Pons (tissue), 1 donor: ENCODE measurements at regions not wholly inside any gene's neighbourhood (a gene's known extent, or its start where the extent isn't known, plus 50 kb on each side); places are given as distances from the start of the nearest gene placed in this dataset.

Experiments used
- DNase-seq: peaks from one replicate; pipeline ENCODE4 v3.0.0-alpha.2; 2016; ENCODE audit warnings: low spot score

DNA sequence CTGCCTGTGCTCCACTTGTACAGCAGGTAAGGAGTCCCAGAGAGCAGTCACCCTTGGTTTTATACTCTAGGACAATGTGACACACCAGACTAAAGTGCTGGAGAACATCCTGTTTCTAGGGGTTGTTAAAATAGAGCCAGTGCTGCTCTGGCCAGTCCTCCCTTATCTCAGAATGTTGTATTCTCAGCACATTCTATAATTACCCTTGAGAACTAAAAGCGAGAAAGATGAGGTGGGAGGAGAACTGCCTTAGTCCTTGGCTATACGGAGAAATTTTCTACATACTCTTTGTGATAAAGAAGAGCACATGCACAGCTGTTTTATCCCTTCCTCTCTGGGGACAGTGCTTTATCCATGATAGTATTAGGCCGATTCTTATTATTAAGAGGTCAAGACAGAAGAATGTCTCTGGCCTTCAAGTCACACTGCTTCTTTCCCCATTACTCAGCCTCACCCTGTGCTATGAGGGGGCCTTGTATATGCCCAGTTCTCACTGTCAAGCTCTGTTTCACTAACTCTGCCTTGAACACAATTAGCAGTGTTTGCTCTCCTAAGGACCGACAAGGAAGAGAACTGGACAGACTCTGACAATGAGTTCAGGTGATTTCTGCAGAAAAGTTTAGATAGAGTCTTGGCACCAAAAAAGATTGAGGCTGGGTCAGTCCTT, 385.8 kb downstream of the TRIB2 start:
- DNase-seq: no peak

DNA sequence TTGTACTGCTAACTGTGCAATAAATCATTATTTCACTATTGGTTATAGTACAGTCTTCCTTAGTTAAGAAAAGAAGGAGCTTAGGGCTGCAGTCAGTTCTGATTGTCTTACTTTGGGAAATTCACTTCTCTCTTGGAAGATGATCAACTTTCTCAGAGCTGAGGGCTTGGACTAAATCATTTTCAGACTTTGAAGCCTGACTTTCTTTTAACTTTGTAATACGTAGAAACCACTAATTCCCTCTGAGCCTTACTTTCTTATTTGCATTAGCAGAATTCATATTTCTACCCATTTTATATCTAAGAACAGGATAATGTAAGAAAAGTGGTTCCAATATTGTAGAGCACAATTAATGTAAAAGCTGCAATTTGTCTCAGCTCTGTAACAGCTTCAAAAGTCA, 386.4 kb downstream of the TRIB2 start:
- DNase-seq: no peak

GRCh38 chr2:13103778-13104493, 387.2 kb downstream of the TRIB2 start:
- DNase-seq: no peak

GRCh38 chr2:13104723-13105122, 388.0 kb downstream of the TRIB2 start:
- no peak for DNase-seq

- no peak for DNase-seq
These were observed 389.6 kb downstream of the TRIB2 start for GRCh38 chr2:13106302-13106701.

GRCh38 chr2:13109516-13109915, 392.8 kb downstream of the TRIB2 start:
- no peak for DNase-seq

GRCh38 chr2:13110825-13111224, 394.1 kb downstream of the TRIB2 start:
- DNase-seq: no peak

DNA sequence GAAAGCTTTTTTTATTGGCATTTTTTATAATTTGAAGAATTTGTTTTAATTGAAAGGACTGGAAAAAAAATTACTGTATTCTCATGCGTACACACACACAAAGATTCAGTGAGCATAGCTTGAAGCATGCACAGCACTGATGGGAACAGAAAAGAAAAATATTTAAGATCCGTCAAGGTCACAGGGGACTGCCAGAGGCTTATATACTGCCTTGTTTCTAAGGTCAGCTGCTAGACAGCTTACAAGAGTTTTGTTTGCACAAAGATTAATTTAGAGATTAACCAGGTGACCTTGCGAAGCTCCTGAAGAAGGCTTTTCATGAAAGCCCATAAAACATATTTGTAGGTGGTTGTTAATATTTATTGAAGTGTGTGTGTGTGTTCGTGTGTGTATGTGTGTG, 396.3 kb downstream of the TRIB2 start:
- DNase-seq: no peak

DNA sequence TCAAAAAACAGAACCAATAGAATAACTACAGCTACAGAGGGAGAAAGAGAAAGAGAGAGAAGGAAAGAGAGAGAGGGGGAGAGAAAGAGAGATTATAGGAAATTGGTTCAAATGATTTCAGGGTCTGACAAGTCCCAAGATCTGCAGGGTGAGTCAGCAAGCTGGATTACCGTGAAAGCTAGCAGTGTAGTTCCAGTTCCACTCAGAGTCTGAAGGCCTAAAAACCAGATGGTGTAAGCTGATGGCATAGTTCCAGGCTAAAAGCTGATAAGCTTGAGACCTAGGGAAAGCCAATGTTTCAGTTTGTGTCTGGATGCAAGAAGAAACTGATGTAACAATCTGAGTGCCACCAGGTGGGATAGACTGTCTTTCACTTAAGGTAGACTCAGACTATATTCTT, 397.7 kb downstream of the TRIB2 start:
- DNase-seq: no peak

DNA sequence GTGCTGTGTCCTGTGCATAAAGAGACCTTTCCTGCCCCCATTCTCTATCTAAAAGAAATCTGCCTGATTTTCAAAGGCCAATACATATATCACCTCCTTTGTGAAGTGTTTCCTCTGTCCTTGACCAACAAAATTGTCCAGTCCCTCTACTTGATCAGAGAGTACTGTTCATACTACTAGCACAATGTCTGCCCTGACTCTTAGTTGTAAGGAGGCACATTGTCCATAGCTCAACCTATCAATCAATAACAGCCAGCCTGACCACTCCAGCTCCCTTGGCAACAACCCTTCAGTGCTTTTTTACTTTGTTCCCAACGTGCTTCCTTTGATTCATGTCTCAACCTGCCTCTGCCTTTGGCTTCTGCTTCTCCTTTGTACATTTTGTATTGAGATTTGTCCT, 398.9 kb downstream of the TRIB2 start:
- no peak for DNase-seq

DNA sequence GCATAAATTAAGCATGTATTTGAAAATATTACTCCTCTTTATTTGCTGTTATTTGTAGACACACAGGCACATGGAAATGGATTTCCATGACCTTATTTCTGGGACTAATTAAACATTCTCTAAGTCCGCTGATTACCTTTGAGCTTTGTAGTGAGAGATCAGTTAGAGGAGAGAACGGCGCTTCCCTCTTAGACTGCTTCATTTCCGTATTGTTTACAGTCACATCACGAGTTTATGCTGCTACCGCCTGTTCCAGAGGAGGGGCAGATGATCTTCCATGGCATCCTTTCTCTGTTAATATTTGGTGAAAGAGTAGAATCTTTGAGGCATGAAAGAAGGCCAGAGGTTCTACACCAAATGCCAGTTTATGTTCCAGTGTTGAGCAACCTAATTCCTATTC, 404.4 kb downstream of the TRIB2 start:
- no peak for DNase-seq

- DNase-seq: no peak
These were observed 411.4 kb downstream of the TRIB2 start for GRCh38 chr2:13128139-13128538.

DNA sequence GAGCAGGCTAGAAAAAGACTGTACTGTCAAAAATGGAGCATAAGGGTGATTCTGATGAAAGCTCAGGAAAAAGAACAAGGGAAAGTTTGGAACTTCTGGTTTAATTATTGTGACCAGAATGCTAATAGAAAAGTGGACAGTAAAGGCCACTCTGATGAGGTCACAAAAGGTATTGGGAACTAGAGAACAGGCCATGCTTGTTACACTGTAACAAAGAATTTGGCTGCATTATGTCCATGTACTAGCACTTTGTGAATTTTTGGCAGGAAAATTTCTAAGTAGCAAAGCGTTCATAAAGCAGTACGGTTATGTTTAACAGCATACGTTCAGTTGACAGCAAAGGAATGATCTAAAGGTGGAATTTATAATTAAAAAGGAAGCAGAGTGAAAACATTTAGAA, 418.6 kb downstream of the TRIB2 start:
- DNase-seq: no peak

GRCh38 chr2:13135856-13136255, 419.1 kb downstream of the TRIB2 start:
- no peak for DNase-seq

GRCh38 chr2:13137679-13138078, 420.9 kb downstream of the TRIB2 start:
- no peak for DNase-seq

GRCh38 chr2:13141315-13141714, 424.6 kb downstream of the TRIB2 start:
- DNase-seq: no peak

DNA sequence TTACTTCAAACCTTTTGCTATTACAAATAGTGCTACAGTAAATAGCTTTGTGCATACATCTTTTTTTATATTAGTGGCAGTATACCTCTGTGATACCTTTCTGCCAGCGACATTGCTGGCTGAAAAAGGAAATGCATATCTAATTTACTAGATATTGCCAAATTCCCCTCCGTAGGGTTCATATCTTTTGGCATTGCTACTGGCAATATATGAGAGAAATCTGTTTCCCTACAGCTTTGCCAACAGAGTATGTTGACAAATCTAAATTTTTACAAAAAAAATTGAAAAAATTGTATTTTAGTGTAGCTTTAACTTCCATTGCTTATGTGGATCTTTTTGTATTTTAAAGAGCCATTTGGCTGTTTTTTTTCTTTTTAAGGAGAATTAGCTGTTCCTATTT, 426.7 kb downstream of the TRIB2 start:
- no peak for DNase-seq

- no peak for DNase-seq
These were observed 440.2 kb downstream of the TRIB2 start for GRCh38 chr2:13156916-13157315.

DNA sequence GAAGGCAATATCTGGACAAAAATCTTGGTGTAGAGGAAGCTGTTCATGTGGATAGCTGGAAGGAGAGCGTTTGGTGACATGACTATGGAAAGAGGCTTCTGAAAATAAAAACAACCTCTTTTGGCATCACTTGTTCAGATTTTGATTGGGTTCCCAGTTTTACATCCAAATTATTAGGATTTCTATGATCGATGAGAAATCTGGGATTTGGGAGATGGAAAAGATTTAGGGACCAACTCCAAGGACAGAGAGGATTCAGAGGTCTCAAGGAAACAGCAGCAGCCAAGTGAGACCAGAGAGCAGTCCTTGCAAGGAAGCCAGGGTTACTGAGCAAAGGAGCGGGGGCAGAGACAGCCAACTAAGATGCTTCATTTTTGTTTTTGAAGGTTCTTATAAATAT, 441.7 kb downstream of the TRIB2 start:
- no peak for DNase-seq

DNA sequence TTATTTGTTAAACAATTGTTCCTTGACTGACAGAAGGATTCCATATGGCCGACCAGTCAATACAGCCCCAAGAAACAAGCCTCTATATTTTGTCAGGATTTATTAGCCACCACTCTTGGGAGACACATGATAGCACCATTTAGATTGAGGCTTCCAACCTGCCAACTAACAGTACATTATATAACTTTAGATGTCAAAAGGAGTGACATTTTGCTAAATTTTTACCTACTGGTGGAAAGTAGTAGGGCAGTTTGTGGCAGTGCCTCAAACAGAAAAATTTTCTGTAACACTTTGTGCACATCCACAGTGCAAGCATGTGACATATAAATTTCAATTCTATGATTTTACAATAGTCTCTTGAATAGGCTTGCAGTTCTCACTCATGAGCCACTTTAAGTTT, 464.0 kb downstream of the TRIB2 start:
- no peak for DNase-seq

- DNase-seq: no peak
These were observed 476.3 kb downstream of the TRIB2 start for GRCh38 chr2:13193075-13193474.

DNA sequence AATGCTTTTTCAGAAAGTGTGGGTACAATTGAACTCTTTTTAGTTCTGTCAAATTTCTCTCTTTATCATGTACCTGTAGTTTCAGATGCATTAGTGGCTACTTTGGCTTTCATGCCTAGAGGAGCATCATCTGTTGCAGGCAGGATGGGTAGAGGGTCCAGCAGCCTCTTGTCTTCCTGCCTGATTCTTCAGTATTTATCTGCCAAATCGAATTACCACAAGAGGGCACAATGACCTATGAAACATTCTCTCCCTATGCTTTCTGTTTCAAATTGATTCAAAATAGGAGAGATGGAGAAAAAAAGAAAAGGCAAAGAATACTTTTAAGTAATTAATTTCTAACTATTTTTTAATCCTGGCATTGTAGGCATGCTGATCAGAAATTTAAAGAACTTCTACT, 477.2 kb downstream of the TRIB2 start:
- DNase-seq: peak; percentile 60

GRCh38 chr2:13195270-13195669, 478.5 kb downstream of the TRIB2 start:
- no peak for DNase-seq

- DNase-seq: no peak
These were observed 480.5 kb downstream of the TRIB2 start for GRCh38 chr2:13197248-13197647.
